Loucy (cell line): ENCODE measurements at regions not wholly inside any gene's neighbourhood (a gene's known extent, or its start where the extent isn't known, plus 50 kb on each side); places are given as distances from the start of the nearest gene placed in this dataset.

Experiments
- CTCF ChIP-seq: fragments of 200-600 bp; sonication (generic); conservative IDR thresholded peaks from 2 replicates; pipeline ENCODE4 v1.5.1; 2014; ENCODE audit warnings: mild to moderate bottlenecking, antibody characterized with exemption, low read length
- EZH2phosphoT487 ChIP-seq: fragments of 200-600 bp; IDR thresholded peaks from 2 replicates; pipeline ENCODE4 v1.6.1; 2018; ENCODE audit warnings: antibody characterized with exemption, mild to moderate bottlenecking, moderate library complexity, borderline replicate concordance

GRCh38 chr2:94769733-94770132, 101.5 kb upstream of the TEKT4 start:
- TF ChIP-seq EZH2phosphoT487: no peak
- TF ChIP-seq CTCF: no peak
